ENCODE measurements at regions not wholly inside any gene's neighbourhood (a gene's known extent, or its start where the extent isn't known, plus 50 kb on each side); places are given as distances from the start of the nearest gene placed in this dataset.

GRCh38 chr9:81207651-81208050, 481.7 kb downstream of the TLE1 start (continued):
- TF ChIP-seq CEBPB (IDR thresholded peaks at IDR 0.05; ENCODE audit: low read depth, low read length), result no peak

- 95% methylated on average over 6 of the region's 6 CpGs; no CpG with 5 or more reads in 1 of the 2 experiments for WGBS, 2 experiments (ENCODE audit: extremely low coverage in 1 of 2, insufficient coverage in 1 of 2, insufficient read length in 1 of 2, insufficient replicate concordance in 2 of 2, low coverage in 1 of 2, low lambda C conversion rate in 2 of 2, missing lambda C conversion rate in 1 of 2)
- H3K4me3 ChIP-seq (ENCODE audit: extremely low read depth in 1 of 4, insufficient read depth in 2 of 4, low read depth in 3 of 4, low read length in 4 of 4), result no peak overlapping the region
- TF ChIP-seq EZH2 (IDR thresholded peaks at IDR 0.05; ENCODE audit: low read depth, low read length, severe bottlenecking) (no peak), SP4 (IDR thresholded peaks at IDR 0.05; ENCODE audit: low read length) (no peak), SP1 (IDR thresholded peaks at IDR 0.05; ENCODE audit: low read depth, low read length) (no peak), SRF (IDR thresholded peaks at IDR 0.05; ENCODE audit: low read depth, low read length) (no peak), CEBPB (IDR thresholded peaks at IDR 0.05; ENCODE audit: low read depth, low read length) (no peak)
Observed at GRCh38 chr9:81202292-81202691, 487.1 kb downstream of the TLE1 start.

More at GRCh38 chr9:81202292-81202691, 487.1 kb downstream of the TLE1 start:
- H3K27me3 ChIP-seq (replicated peaks in 1 of 4; ENCODE audit: control insufficient read depth in 3 of 4, extremely low read depth in 1 of 4, insufficient read depth in 3 of 4, low read length in 3 of 4), result no peaks in the 10 kb centered on the region
- no peaks in the 10 kb centered on the region for H3K4me1 ChIP-seq (replicated peaks in 1 of 4; ENCODE audit: control insufficient read depth in 3 of 4, insufficient read depth in 4 of 4, low read length in 3 of 4)
- H3K9ac ChIP-seq (replicated peaks in 1 of 4; ENCODE audit: extremely low read depth in 1 of 4, low read depth in 3 of 4, low read length in 3 of 4), result no peak overlapping the region
- H2BK120ac ChIP-seq (replicated peaks; ENCODE audit: low read depth, low read length), result no peak overlapping the region
- no peak overlapping the region for H4K8ac ChIP-seq (ENCODE audit: extremely low read depth, insufficient read depth, low read length)
- no peak overlapping the region for H2BK5ac ChIP-seq (ENCODE audit: low read depth, low read length)
- no peak overlapping the region for H3K56ac ChIP-seq (replicated peaks; ENCODE audit: insufficient read length, low read depth, low read length)
- no peak overlapping the region for H3K18ac ChIP-seq (ENCODE audit: extremely low read depth, low read length)
- POLR2A ChIA-PET (ENCODE audit: partially characterized antibody), result no interaction called here
- H4K91ac ChIP-seq (replicated peaks; ENCODE audit: insufficient read length, low read length), result no peak overlapping the region
- no peak overlapping the region for H2BK20ac ChIP-seq (ENCODE audit: low read length)
- H3K4me2 ChIP-seq (ENCODE audit: insufficient read depth in 1 of 2, low read depth in 2 of 2, low read length in 2 of 2), result no peak overlapping the region
- H3K36me3 ChIP-seq (ENCODE audit: control insufficient read depth in 2 of 4, insufficient read depth in 4 of 4, low read length in 3 of 4), result no peaks in the 10 kb centered on the region
- CTCF ChIA-PET (ENCODE audit: partially characterized antibody), result interaction anchor here (1.2 kb wide), 1 partner anchor 321 kb away, joined by 3 read pairs; no protein-coding TSS in a partner anchor
- H3K14ac ChIP-seq (ENCODE audit: insufficient read length), result no peak overlapping the region
- no peak overlapping the region for H3K27ac ChIP-seq (ENCODE audit: low read depth, low read length)
- no peak overlapping the region for H2AK5ac ChIP-seq (ENCODE audit: low read depth, low read length)
- peaks cover under 1% of the 10 kb centered on the region; the same call in 1 of the 2 replicates for H3K23me2 ChIP-seq (ENCODE audit: low read depth, low read length)
- no peaks in the 10 kb centered on the region for H3K9me3 ChIP-seq (ENCODE audit: insufficient read depth in 2 of 2, low read depth in 1 of 2, low read length in 1 of 2)
- H4K5ac ChIP-seq (ENCODE audit: insufficient read length, low read depth, low read length), result no peak overlapping the region
- H3K79me2 ChIP-seq (ENCODE audit: control insufficient read depth in 1 of 2, insufficient read depth in 2 of 2, low read length in 2 of 2), result no peaks in the 10 kb centered on the region
- H3K4ac ChIP-seq (replicated peaks; ENCODE audit: insufficient read length, low read depth, low read length), result no peak overlapping the region
- no peak for DNase-seq (ENCODE audit: low read depth in 1 of 2, low spot score in 2 of 2)
- H3K23ac ChIP-seq (ENCODE audit: insufficient read length), result no peak overlapping the region
- no peak for FAIRE-seq
- H3K79me1 ChIP-seq (ENCODE audit: low read depth, low read length), result no peaks in the 10 kb centered on the region
- no peak overlapping the region for H2BK12ac ChIP-seq (ENCODE audit: low read depth, low read length)
- H2BK15ac ChIP-seq (ENCODE audit: low read length), result no peak overlapping the region
- H4K20me1 ChIP-seq (replicated peaks in 1 of 2; ENCODE audit: control insufficient read depth in 1 of 2, insufficient read depth in 2 of 2, low read length in 2 of 2), result no peaks in the 10 kb centered on the region
- H2AFZ ChIP-seq (ENCODE audit: low read length), result no peak overlapping the region
